ENCODE measurements at regions not wholly inside any gene's neighbourhood (a gene's known extent, or its start where the extent isn't known, plus 50 kb on each side); places are given as distances from the start of the nearest gene placed in this dataset.

GRCh38 chr7:121572615-121573014 is 176.5 kb upstream of the FAM3C start:
- no peak for DNase-seq (ENCODE audit: insufficient read length, low spot score)
- TF ChIP-seq SPI1 (IDR thresholded peaks at IDR 0.05; ENCODE audit: low read depth, low read length) (no peak), POU2F2 (IDR thresholded peaks at IDR 0.05; ENCODE audit: low read depth, low read length) (no peak), POLR2A (IDR thresholded peaks at IDR 0.05; ENCODE audit: low read depth, low read length) (no peak), PAX5 (IDR thresholded peaks at IDR 0.05; ENCODE audit: insufficient read depth, low read length, severe bottlenecking) (no peak), POLR2AphosphoS5 (IDR thresholded peaks at IDR 0.05; ENCODE audit: low read depth, low read length) (no peak), TAF1 (IDR thresholded peaks at IDR 0.05; ENCODE audit: low read depth, low read length) (no peak)
- FAIRE-seq = no peak

- FAIRE-seq = no peak
- TF ChIP-seq POLR2AphosphoS5 (IDR thresholded peaks at IDR 0.05; ENCODE audit: low read depth, low read length) = no peak
- no peak for TF ChIP-seq PAX5 (IDR thresholded peaks at IDR 0.05; ENCODE audit: insufficient read depth, low read length, severe bottlenecking)
- TF ChIP-seq SPI1 (IDR thresholded peaks at IDR 0.05; ENCODE audit: low read depth, low read length) = no peak
- no peak for TF ChIP-seq TAF1 (IDR thresholded peaks at IDR 0.05; ENCODE audit: low read depth, low read length)
- TF ChIP-seq POU2F2 (IDR thresholded peaks at IDR 0.05; ENCODE audit: low read depth, low read length) = no peak
- TF ChIP-seq POLR2A (IDR thresholded peaks at IDR 0.05; ENCODE audit: low read depth, low read length) = no peak
- no peak for DNase-seq (ENCODE audit: insufficient read length, low spot score)
These were observed 174.3 kb upstream of the FAM3C start for GRCh38 chr7:121570365-121570764.

DNA sequence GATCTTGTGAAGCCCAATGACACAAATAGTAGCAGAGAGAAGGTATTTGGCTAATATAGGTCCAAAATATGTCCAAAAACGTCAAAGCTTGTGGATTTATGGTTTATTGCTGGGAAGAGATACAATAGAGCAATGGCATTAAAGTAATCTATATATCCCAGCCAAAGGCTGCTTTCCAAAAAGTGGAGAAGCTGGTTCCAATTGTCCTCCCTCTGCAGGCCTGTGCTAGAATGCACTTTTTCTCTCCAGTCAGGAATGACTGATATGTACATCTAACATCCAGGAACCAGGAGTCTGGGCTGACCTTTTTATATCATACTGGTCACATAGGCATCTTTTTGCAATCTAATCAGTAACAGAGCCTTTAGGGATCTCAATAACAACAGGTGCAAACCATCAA is 167.1 kb upstream of the FAM3C start:
- DNase-seq (ENCODE audit: insufficient read length, low spot score) = no peak
- no peak for FAIRE-seq
- TF ChIP-seq PAX5 (IDR thresholded peaks at IDR 0.05; ENCODE audit: insufficient read depth, low read length, severe bottlenecking) = no peak
- no peak for TF ChIP-seq POU2F2 (IDR thresholded peaks at IDR 0.05; ENCODE audit: low read depth, low read length)
- no peak for TF ChIP-seq SPI1 (IDR thresholded peaks at IDR 0.05; ENCODE audit: low read depth, low read length)
- TF ChIP-seq POLR2A (IDR thresholded peaks at IDR 0.05; ENCODE audit: low read depth, low read length) = no peak
- no peak for TF ChIP-seq POLR2AphosphoS5 (IDR thresholded peaks at IDR 0.05; ENCODE audit: low read depth, low read length)
- no peak for TF ChIP-seq TAF1 (IDR thresholded peaks at IDR 0.05; ENCODE audit: low read depth, low read length)

DNA sequence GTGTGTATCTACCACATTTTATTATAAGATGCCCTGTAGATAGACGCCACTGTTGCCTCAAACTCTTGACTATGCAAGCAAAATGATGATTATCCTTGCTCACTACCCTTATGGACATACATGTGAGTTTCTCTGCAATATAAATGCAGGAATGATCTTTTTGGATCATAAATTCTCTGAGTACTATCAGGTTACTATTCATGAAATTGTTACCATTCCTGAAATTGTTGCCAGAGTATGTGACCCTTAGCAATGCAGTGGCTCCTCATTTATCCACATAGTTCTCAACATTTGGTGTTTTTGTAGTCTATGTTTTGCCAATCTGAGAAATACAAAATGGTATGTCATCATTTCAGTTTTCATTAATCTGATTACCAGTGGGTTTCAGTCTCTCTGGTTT is 166.2 kb upstream of the FAM3C start:
- no peak for DNase-seq (ENCODE audit: insufficient read length, low spot score)
- TF ChIP-seq POU2F2 (IDR thresholded peaks at IDR 0.05; ENCODE audit: low read depth, low read length) = no peak
- no peak for TF ChIP-seq POLR2A (IDR thresholded peaks at IDR 0.05; ENCODE audit: low read depth, low read length)
- TF ChIP-seq PAX5 (IDR thresholded peaks at IDR 0.05; ENCODE audit: insufficient read depth, low read length, severe bottlenecking) = no peak
- no peak for TF ChIP-seq SPI1 (IDR thresholded peaks at IDR 0.05; ENCODE audit: low read depth, low read length)
- no peak for TF ChIP-seq TAF1 (IDR thresholded peaks at IDR 0.05; ENCODE audit: low read depth, low read length)
- no peak for TF ChIP-seq POLR2AphosphoS5 (IDR thresholded peaks at IDR 0.05; ENCODE audit: low read depth, low read length)
- FAIRE-seq = no peak

DNA sequence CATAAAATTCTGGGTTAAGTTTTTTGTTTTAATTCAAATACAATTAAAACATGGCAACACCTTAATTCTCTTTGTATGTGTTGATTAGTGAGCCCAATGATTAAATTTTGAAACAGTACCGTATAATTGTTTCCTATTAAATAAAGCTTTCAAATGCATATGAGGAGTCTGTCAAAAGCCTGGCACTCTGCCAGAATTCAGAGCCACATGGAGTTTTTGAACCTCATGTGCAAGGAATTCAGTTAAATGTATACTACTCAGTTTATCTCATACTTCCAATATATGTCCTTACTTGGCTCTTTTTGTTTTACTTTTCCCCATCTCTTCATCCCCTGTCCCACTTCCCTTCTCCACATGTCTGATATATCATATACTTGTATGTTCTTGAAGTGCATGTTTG is 165.6 kb upstream of the FAM3C start:
- no peak for FAIRE-seq
- no peak for TF ChIP-seq POU2F2 (IDR thresholded peaks at IDR 0.05; ENCODE audit: low read depth, low read length)
- TF ChIP-seq TAF1 (IDR thresholded peaks at IDR 0.05; ENCODE audit: low read depth, low read length) = no peak
- TF ChIP-seq PAX5 (IDR thresholded peaks at IDR 0.05; ENCODE audit: insufficient read depth, low read length, severe bottlenecking) = no peak
- TF ChIP-seq POLR2A (IDR thresholded peaks at IDR 0.05; ENCODE audit: low read depth, low read length) = no peak
- TF ChIP-seq SPI1 (IDR thresholded peaks at IDR 0.05; ENCODE audit: low read depth, low read length) = no peak
- TF ChIP-seq POLR2AphosphoS5 (IDR thresholded peaks at IDR 0.05; ENCODE audit: low read depth, low read length) = no peak
- no peak for DNase-seq (ENCODE audit: insufficient read length, low spot score)

- no peak for DNase-seq (ENCODE audit: insufficient read length, low spot score)
- TF ChIP-seq TAF1 (IDR thresholded peaks at IDR 0.05; ENCODE audit: low read depth, low read length) (no peak), POLR2A (IDR thresholded peaks at IDR 0.05; ENCODE audit: low read depth, low read length) (no peak), SPI1 (IDR thresholded peaks at IDR 0.05; ENCODE audit: low read depth, low read length) (no peak), POU2F2 (IDR thresholded peaks at IDR 0.05; ENCODE audit: low read depth, low read length) (no peak), POLR2AphosphoS5 (IDR thresholded peaks at IDR 0.05; ENCODE audit: low read depth, low read length) (no peak), PAX5 (IDR thresholded peaks at IDR 0.05; ENCODE audit: insufficient read depth, low read length, severe bottlenecking) (no peak)
- no peak for FAIRE-seq
These were observed 164.3 kb upstream of the FAM3C start for GRCh38 chr7:121560267-121560990.

GRCh38 chr7:121558288-121558687 is 162.2 kb upstream of the FAM3C start:
- DNase-seq (ENCODE audit: insufficient read length, low spot score) = no peak
- TF ChIP-seq PAX5 (IDR thresholded peaks at IDR 0.05; ENCODE audit: insufficient read depth, low read length, severe bottlenecking) (no peak), POLR2AphosphoS5 (IDR thresholded peaks at IDR 0.05; ENCODE audit: low read depth, low read length) (no peak), POLR2A (IDR thresholded peaks at IDR 0.05; ENCODE audit: low read depth, low read length) (no peak), SPI1 (IDR thresholded peaks at IDR 0.05; ENCODE audit: low read depth, low read length) (no peak), TAF1 (IDR thresholded peaks at IDR 0.05; ENCODE audit: low read depth, low read length) (no peak), POU2F2 (IDR thresholded peaks at IDR 0.05; ENCODE audit: low read depth, low read length) (no peak)
- no peak for FAIRE-seq

DNA sequence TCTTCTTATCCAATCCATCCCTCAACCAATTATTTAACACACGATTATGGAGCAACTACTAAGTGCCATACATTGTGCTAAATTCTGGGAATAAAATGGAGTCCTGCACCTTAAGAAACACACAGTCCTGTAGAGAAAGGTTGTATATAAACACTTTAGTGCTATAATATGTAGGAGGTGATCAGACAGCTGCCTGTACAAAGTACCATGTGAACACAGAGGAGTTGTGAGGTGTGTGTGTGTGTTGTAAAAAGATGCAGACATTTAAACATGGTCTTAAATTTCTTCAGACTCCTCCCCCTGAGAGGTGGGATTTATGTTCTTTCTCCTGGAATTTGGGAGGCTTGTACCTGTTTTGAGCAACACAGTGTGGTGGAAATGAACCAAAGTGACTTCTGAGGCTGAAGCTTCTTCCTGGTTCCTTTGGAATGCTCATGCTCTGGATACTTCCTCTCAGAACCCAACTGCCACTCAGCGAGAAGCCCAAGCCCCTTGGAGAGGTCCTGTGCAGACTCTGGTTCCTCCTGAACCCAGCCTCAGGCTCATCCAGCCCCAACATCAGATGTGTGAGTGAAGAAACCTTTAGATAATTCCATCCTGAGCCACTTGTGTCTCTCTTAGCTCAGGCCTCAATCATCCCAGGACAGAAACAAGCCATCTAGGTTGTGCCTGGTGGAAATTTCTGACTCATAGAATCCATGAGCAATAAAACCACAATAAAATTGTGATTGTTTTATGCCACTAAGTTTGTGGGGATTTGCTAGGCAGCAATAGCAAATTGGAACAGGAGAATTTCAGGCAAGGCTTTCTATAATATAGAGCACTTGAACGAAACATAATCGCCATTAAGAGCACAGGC is 161.2 kb upstream of the FAM3C start:
- no peak for FAIRE-seq
- DNase-seq (ENCODE audit: insufficient read length, low spot score) = no peak
- TF ChIP-seq POLR2AphosphoS5 (IDR thresholded peaks at IDR 0.05; ENCODE audit: low read depth, low read length) (no peak), PAX5 (IDR thresholded peaks at IDR 0.05; ENCODE audit: insufficient read depth, low read length, severe bottlenecking) (no peak), POU2F2 (IDR thresholded peaks at IDR 0.05; ENCODE audit: low read depth, low read length) (no peak), TAF1 (IDR thresholded peaks at IDR 0.05; ENCODE audit: low read depth, low read length) (no peak), SPI1 (IDR thresholded peaks at IDR 0.05; ENCODE audit: low read depth, low read length) (no peak), POLR2A (IDR thresholded peaks at IDR 0.05; ENCODE audit: low read depth, low read length) (no peak)

- TF ChIP-seq POU2F2 (IDR thresholded peaks at IDR 0.05; ENCODE audit: low read depth, low read length) = no peak
- no peak for TF ChIP-seq TAF1 (IDR thresholded peaks at IDR 0.05; ENCODE audit: low read depth, low read length)
- TF ChIP-seq POLR2A (IDR thresholded peaks at IDR 0.05; ENCODE audit: low read depth, low read length) = no peak
- TF ChIP-seq SPI1 (IDR thresholded peaks at IDR 0.05; ENCODE audit: low read depth, low read length) = no peak
- DNase-seq (ENCODE audit: insufficient read length, low spot score) (no peak), FAIRE-seq (no peak)
These were observed 159.4 kb upstream of the FAM3C start for GRCh38 chr7:121555558-121555957.

Data from GM12891 (cell line).